NCI-H226 (cell line): ENCODE measurements at regions not wholly inside any gene's neighbourhood (a gene's known extent, or its start where the extent isn't known, plus 50 kb on each side); places are given as distances from the start of the nearest gene placed in this dataset.
"Not testable (repeated sequence)": the region's sequence is repeated elsewhere in the genome, so short reads cannot be mapped to it uniquely, and the experiment has no call there.

Source experiments
- DNase-seq: peaks from one replicate; pipeline ENCODE4 v3.0.0-alpha.2; 2015

GRCh38 chr12:90589956-90590355 lies 365.0 kb downstream of the CCER1 start:
- DNase-seq = no peak

GRCh38 chr12:90585640-90586304 lies 369.2 kb downstream of the CCER1 start:
- DNase-seq = no peak

GRCh38 chr12:90576707-90577106 lies 378.3 kb downstream of the CCER1 start:
- DNase-seq = no peak

- DNase-seq = no peak
Observed at GRCh38 chr12:90575995-90576394, 379.0 kb downstream of the CCER1 start.

GRCh38 chr12:90574676-90575075 lies 380.3 kb downstream of the CCER1 start:
- no peak for DNase-seq

- no peak for DNase-seq
Observed at GRCh38 chr12:90572778-90573177, 382.2 kb downstream of the CCER1 start.

GRCh38 chr12:90569685-90570084 lies 385.3 kb downstream of the CCER1 start:
- DNase-seq = no peak

- DNase-seq = no peak
Observed at GRCh38 chr12:90562671-90563070, 392.3 kb downstream of the CCER1 start.

GRCh38 chr12:90548595-90548994 lies 406.4 kb downstream of the CCER1 start:
- DNase-seq = no peak

GRCh38 chr12:90546511-90546910 lies 408.5 kb downstream of the CCER1 start:
- DNase-seq = no peak

GRCh38 chr12:90543841-90544240 lies 411.1 kb downstream of the CCER1 start:
- DNase-seq = peak; percentile 6

- no peak for DNase-seq
Observed at GRCh38 chr12:90543374-90543773, 411.6 kb downstream of the CCER1 start.

- not testable (repeated sequence) for DNase-seq
Observed at GRCh38 chr12:90542852-90543251, 412.1 kb downstream of the CCER1 start.

GRCh38 chr12:90533828-90534227 lies 421.1 kb downstream of the CCER1 start:
- DNase-seq = not testable (repeated sequence)

GRCh38 chr12:90520002-90520734 lies 434.8 kb downstream of the CCER1 start:
- no peak for DNase-seq

- DNase-seq = no peak
Observed at GRCh38 chr12:90519285-90519684, 435.7 kb downstream of the CCER1 start.

- DNase-seq = no peak
Observed at GRCh38 chr12:90515199-90516175, 439.5 kb downstream of the CCER1 start.

- DNase-seq = no peak
Observed at GRCh38 chr12:90514325-90514724, 440.7 kb downstream of the CCER1 start.

- DNase-seq = no peak
Observed at GRCh38 chr12:90512518-90512917, 442.5 kb downstream of the CCER1 start.

- peak; percentile 2 for DNase-seq
Observed at GRCh38 chr12:90510948-90511347, 444.0 kb downstream of the CCER1 start.

GRCh38 chr12:90504806-90505205 lies 450.2 kb downstream of the CCER1 start:
- DNase-seq = no peak

- DNase-seq = no peak
Observed at GRCh38 chr12:90502070-90502469, 452.9 kb downstream of the CCER1 start.

- no peak for DNase-seq
Observed at GRCh38 chr12:90501412-90501811, 453.6 kb downstream of the CCER1 start.
